OCI-LY3 (cell line): ENCODE measurements at regions not wholly inside any gene's neighbourhood (a gene's known extent, or its start where the extent isn't known, plus 50 kb on each side); places are given as distances from the start of the nearest gene placed in this dataset.

Source experiments
- CTCF ChIP-seq: fragments of 200-600, 300-600 bp; sonication (generic); IDR thresholded peaks from 2 replicates; pipeline ENCODE4 v1.5.1; 2014; ENCODE audit warnings: antibody characterized with exemption, low read length, low read depth
- EZH2phosphoT487 ChIP-seq: fragments of 200-600 bp; shearing (Covaris generic); IDR thresholded peaks from 2 replicates; pipeline ENCODE4 v1.6.1; 2018; ENCODE audit warnings: antibody characterized with exemption, mixed run types, low read depth

- TF ChIP-seq CTCF, result no peak
- no peak for TF ChIP-seq EZH2phosphoT487
These were observed 200.0 kb downstream of the LARP7 start for GRCh38 chr4:112836895-112837294.
